Ovary (tissue), 7 donors: ENCODE measurements at regions not wholly inside any gene's neighbourhood (a gene's known extent, or its start where the extent isn't known, plus 50 kb on each side); places are given as distances from the start of the nearest gene placed in this dataset.

Source experiments
- DNase-seq, 5 donors: peaks; one replicate each; pipeline ENCODE4 v3.0.0-alpha.2; 2019 to 2020
- H3K27ac ChIP-seq, 2 donors: fragments of 200-600 bp; one replicate each; pipeline versions ENCODE4 v1.5.1 to v1.8.0; 2019 to 2022
- H3K27me3 ChIP-seq: fragments of 200-600 bp; one replicate; pipeline ENCODE4 v1.8.0; 2022
- H3K36me3 ChIP-seq: fragments of 200-600 bp; sonication (generic); one replicate; pipeline ENCODE4 v1.5.1; 2019
- H3K4me1 ChIP-seq: one replicate; pipeline ENCODE4 v1.8.1; 2013; ENCODE audit warnings: mild to moderate bottlenecking, moderate library complexity; ENCODE audit not compliant: insufficient read depth
- H3K4me3 ChIP-seq: fragments of 200-600 bp; sonication (generic); one replicate; pipeline ENCODE4 v1.5.1; 2017
- H3K9me3 ChIP-seq, 2 donors: fragments of 200-600 bp in 1 of 2; sonication (generic) in 1 of 2; one replicate each; pipeline versions ENCODE4 v1.5.1 to v1.8.1; 2013 to 2019; ENCODE audit warnings: mild to moderate bottlenecking in 1 of 2, moderate library complexity in 1 of 2
- CTCF ChIP-seq, 3 donors: fragments of 450-650 bp in 2 of 3; fragments of 200-600 bp in 1 of 3; IDR thresholded peaks; one replicate each; pipeline versions ENCODE4 v1.5.1 to v1.8.0; 2016 to 2022; ENCODE audit warnings: antibody characterized with exemption in 3 of 3, mild to moderate bottlenecking in 1 of 3
- EP300 ChIP-seq: sonication (generic); formaldehyde crosslinking; IDR thresholded peaks from one replicate; pipeline ENCODE4 v1.6.1; 2017; ENCODE audit warnings: antibody characterized with exemption
- POLR2A ChIP-seq: fragments of 450-650 bp; IDR thresholded peaks from one replicate; pipeline ENCODE4 v1.6.1; 2017; ENCODE audit warnings: antibody characterized with exemption, mild to moderate bottlenecking, moderate library complexity
- WGBS, 3 donors: extraction: QIAGEN DNeasy Blood & Tissue Kit in 1 of 3; methylation state at CpG; one replicate each; pipeline versions ENCODE4 v1.1.5 to v1.1.7; 2013 to 2017; 5-methylcytosine and 5-hydroxymethylcytosine counted together
- intact Hi-C, 4 donors: fragments of 100-400 bp; cut with DNase I; formaldehyde crosslinking; loops; one replicate each; pipeline versions ENCODE4 v1.11.0 to v1.15.1; 2022 to 2023
- donor health status: DM: no; HTN: no; CAD: no; lungs with moderate emphysema.
- donor health status: DM: no; HTN: no; CAD: no.
- donor health status: Bipolar disorder and iron deficiency.
- donor health status: DM: no; HTN: no; CAD: no.
- donor health status: DM: yes; HTN: yes; CAD: no.

GRCh38 chr1:245091171-245091621, 63.6 kb upstream of the KIF26B start:
- Histone ChIP-seq H3K27ac (no peak overlapping the region), H3K9me3 (no peaks in the 10 kb centered on the region), H3K27me3 (no peaks in the 10 kb centered on the region), H3K36me3 (no peaks in the 10 kb centered on the region), H3K4me1 (peaks cover 4% of the 10 kb centered on the region), H3K4me3 (no peak overlapping the region)
- 80 to 91% (median 86%) methylated on average over 16 of the region's 16 CpGs for WGBS, 3 donors
- DNase-seq = no peak
- no peak for TF ChIP-seq CTCF (IDR thresholded peaks at IDR 0.05)
- no peak for TF ChIP-seq EP300
- no peak for TF ChIP-seq POLR2A
- intact Hi-C loops = no loop called here

GRCh38 chr1:245090491-245091090, 64.2 kb upstream of the KIF26B start:
- Histone ChIP-seq H3K4me1 (peaks cover 4% of the 10 kb centered on the region), H3K4me3 (no peak overlapping the region), H3K27ac (no peak overlapping the region), H3K9me3 (no peaks in the 10 kb centered on the region), H3K27me3 (no peaks in the 10 kb centered on the region), H3K36me3 (no peaks in the 10 kb centered on the region)
- no peak for DNase-seq
- TF ChIP-seq EP300 = no peak
- no peak for TF ChIP-seq POLR2A
- TF ChIP-seq CTCF (IDR thresholded peaks at IDR 0.05) = no peak
- intact Hi-C loops = no loop called here
- 85 to 91% (median 90%) methylated on average over 11 of the region's 11 CpGs for WGBS, 3 donors

- 93% methylated on average over 4 of the region's 4 CpGs for WGBS, 3 donors
- Histone ChIP-seq H3K4me1 (peaks cover 4% of the 10 kb centered on the region), H3K9me3 (no peaks in the 10 kb centered on the region), H3K36me3 (no peaks in the 10 kb centered on the region), H3K4me3 (no peak overlapping the region), H3K27ac (no peak overlapping the region), H3K27me3 (no peaks in the 10 kb centered on the region)
- intact Hi-C loops = no loop called here
- TF ChIP-seq EP300 = no peak
- TF ChIP-seq CTCF (IDR thresholded peaks at IDR 0.05) = no peak
- TF ChIP-seq POLR2A = no peak
- no peak for DNase-seq
Observed at GRCh38 chr1:245087723-245088122, 67.1 kb upstream of the KIF26B start.

- WGBS, 3 donors = 79 to 88% (median 83%) methylated on average over 4 of the region's 4 CpGs
- no peak for DNase-seq
- Histone ChIP-seq H3K4me1 (no peaks in the 10 kb centered on the region), H3K36me3 (no peaks in the 10 kb centered on the region), H3K27ac (no peak overlapping the region), H3K9me3 (no peaks in the 10 kb centered on the region), H3K4me3 (no peak overlapping the region), H3K27me3 (no peaks in the 10 kb centered on the region)
- intact Hi-C loops = no loop called here
- TF ChIP-seq POLR2A (no peak), CTCF (IDR thresholded peaks at IDR 0.05) (no peak), EP300 (no peak)
Observed at GRCh38 chr1:245086389-245086969, 68.3 kb upstream of the KIF26B start.
